Stomach (tissue), 8 donors: ENCODE measurements at regions not wholly inside any gene's neighbourhood (a gene's known extent, or its start where the extent isn't known, plus 50 kb on each side); places are given as distances from the start of the nearest gene placed in this dataset.

Experiments
- DNase-seq, 2 donors: peaks; one replicate each; pipeline versions ENCODE4 v3.0.0 to v3.0.0-alpha.2; 2013 to 2019
- H3K27ac ChIP-seq, 5 donors: fragments of 200-600 bp in 4 of 5; sonication (generic) in 4 of 5; one replicate each; pipeline ENCODE4 v1.5.1; 2013 to 2019; ENCODE audit warnings: mild to moderate bottlenecking in 1 of 5, moderate library complexity in 1 of 5
- H3K27me3 ChIP-seq, 3 donors: fragments of 200-600 bp; sonication (generic); one replicate each; pipeline ENCODE4 v1.5.1; 2017 to 2019; ENCODE audit warnings: mixed run types in 1 of 3
- H3K36me3 ChIP-seq, 4 donors: fragments of 200-600 bp; sonication (generic); 1 replicate in 3 of 4; 2 replicates in 1 of 4; pipeline ENCODE4 v1.5.1; 2016 to 2019
- H3K4me1 ChIP-seq, 4 donors: fragments of 200-600 bp; sonication (generic); one replicate each; pipeline ENCODE4 v1.5.1; 2016 to 2019
- H3K4me3 ChIP-seq, 4 donors: fragments of 200-600 bp; sonication (generic) in 3 of 4; one replicate each; pipeline ENCODE4 v1.5.1; 2016 to 2019; ENCODE audit warnings: mild to moderate bottlenecking in 1 of 4
- H3K9me3 ChIP-seq, 4 donors: fragments of 200-600 bp; sonication (generic); one replicate each; pipeline ENCODE4 v1.5.1; 2016 to 2019
- EP300 ChIP-seq: sonication (generic); formaldehyde crosslinking; IDR thresholded peaks from one replicate; pipeline ENCODE4 v1.6.1; 2017; ENCODE audit warnings: antibody characterized with exemption
- POLR2A ChIP-seq, 4 donors: fragments of 450-650 bp; IDR thresholded peaks; one replicate each; pipeline ENCODE4 v1.6.1; 2016; ENCODE audit warnings: antibody characterized with exemption in 4 of 4, control low read depth in 2 of 4, mild to moderate bottlenecking in 1 of 4, moderate library complexity in 1 of 4
- POLR2AphosphoS5 ChIP-seq, 3 donors: sonication (generic); formaldehyde crosslinking; IDR thresholded peaks; one replicate each; pipeline ENCODE4 v1.6.1; 2016; ENCODE audit warnings: antibody characterized with exemption in 3 of 3
- WGBS, 5 donors: extraction: QIAGEN DNeasy Blood & Tissue Kit in 3 of 5; methylation state at CpG; one replicate each; pipeline versions ENCODE4 v1.1.5 to v1.1.7; 2013 to 2018; 5-methylcytosine and 5-hydroxymethylcytosine counted together
- intact Hi-C: fragments of 100-400 bp; cut with DNase I; formaldehyde crosslinking; loops from one replicate; pipeline ENCODE4 v1.15.1; 2023; ENCODE audit warnings: low total_unique reads
- TF ChIP-seq, protein P1 (sequence below), 7 experiments: fragments of 450-650 bp in 4 of 7; fragments of 200-600 bp in 3 of 7; sonication (generic) in 3 of 7; IDR thresholded peaks; one replicate each; pipeline ENCODE4 v1.5.1; 2016 to 2019; ENCODE audit warnings: antibody characterized with exemption in 7 of 7, control low read depth in 2 of 7, mild to moderate bottlenecking in 1 of 7
- donor health status: healthy with polysubstance abuse.
- donor health status: Bipolar disorder and iron deficiency.
- donor health status: healthy.

GRCh38 chr1:87213135-87213515 lies 115.6 kb upstream of the LMO4 start:
- Histone ChIP-seq H3K27me3 (no peaks in the 10 kb centered on the region), H3K27ac (no peak overlapping the region), H3K9me3 (peaks cover 0 to 17% (median 12%) of the 10 kb centered on the region in 4 donors), H3K4me3 (no peak overlapping the region), H3K36me3 (no peaks in the 10 kb centered on the region), H3K4me1 (no peaks in the 10 kb centered on the region)
- intact Hi-C loops = no loop called here
- 88 to 95% (median 93%) methylated on average over 10 of the region's 10 CpGs for WGBS, 5 donors
- TF ChIP-seq POLR2A (IDR thresholded peaks at IDR 0.05) (no peak), POLR2AphosphoS5 (IDR thresholded peaks at IDR 0.05) (no peak), EP300 (no peak)
- TF ChIP-seq, protein P1, sequence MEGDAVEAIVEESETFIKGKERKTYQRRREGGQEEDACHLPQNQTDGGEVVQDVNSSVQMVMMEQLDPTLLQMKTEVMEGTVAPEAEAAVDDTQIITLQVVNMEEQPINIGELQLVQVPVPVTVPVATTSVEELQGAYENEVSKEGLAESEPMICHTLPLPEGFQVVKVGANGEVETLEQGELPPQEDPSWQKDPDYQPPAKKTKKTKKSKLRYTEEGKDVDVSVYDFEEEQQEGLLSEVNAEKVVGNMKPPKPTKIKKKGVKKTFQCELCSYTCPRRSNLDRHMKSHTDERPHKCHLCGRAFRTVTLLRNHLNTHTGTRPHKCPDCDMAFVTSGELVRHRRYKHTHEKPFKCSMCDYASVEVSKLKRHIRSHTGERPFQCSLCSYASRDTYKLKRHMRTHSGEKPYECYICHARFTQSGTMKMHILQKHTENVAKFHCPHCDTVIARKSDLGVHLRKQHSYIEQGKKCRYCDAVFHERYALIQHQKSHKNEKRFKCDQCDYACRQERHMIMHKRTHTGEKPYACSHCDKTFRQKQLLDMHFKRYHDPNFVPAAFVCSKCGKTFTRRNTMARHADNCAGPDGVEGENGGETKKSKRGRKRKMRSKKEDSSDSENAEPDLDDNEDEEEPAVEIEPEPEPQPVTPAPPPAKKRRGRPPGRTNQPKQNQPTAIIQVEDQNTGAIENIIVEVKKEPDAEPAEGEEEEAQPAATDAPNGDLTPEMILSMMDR (IDR thresholded peaks at IDR 0.05) = no peak
- DNase-seq = no peak

- Histone ChIP-seq H3K27me3 (no peaks in the 10 kb centered on the region), H3K36me3 (no peaks in the 10 kb centered on the region), H3K9me3 (peaks cover 0 to 17% (median 12%) of the 10 kb centered on the region in 4 donors), H3K4me1 (no peaks in the 10 kb centered on the region), H3K4me3 (no peak overlapping the region), H3K27ac (no peak overlapping the region)
- intact Hi-C loops = no loop called here
- no peak for DNase-seq
- WGBS, 5 donors = 91 to 100% (median 98%) methylated on average over 1 of the region's 1 CpG
- TF ChIP-seq, protein P1 (IDR thresholded peaks at IDR 0.05) = no peak
- TF ChIP-seq POLR2AphosphoS5 (IDR thresholded peaks at IDR 0.05) (no peak), POLR2A (IDR thresholded peaks at IDR 0.05) (no peak), EP300 (no peak)
Measured at GRCh38 chr1:87215592-87215991, 113.1 kb upstream of the LMO4 start.

DNA sequence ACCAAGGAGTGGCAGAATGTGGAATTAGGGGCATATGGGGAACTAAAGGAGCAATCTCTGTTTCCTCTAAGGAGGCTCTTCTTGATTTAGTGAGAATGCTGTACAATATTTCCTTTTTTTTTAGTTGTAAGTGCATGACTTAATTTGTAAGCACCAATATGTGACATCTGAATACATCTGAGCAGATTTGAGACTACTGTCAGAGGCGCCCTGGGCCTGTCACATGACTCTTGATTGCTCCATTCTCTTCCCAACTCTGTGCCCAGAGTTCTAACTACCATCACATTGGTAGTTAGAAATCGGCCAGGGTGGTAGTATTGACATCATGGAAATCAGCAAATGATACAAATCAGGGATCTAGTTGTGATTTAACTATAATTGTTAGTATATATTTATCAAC lies 110.1 kb upstream of the LMO4 start:
- Histone ChIP-seq H3K27ac (no peak overlapping the region), H3K27me3 (no peaks in the 10 kb centered on the region), H3K4me3 (no peak overlapping the region), H3K4me1 (no peaks in the 10 kb centered on the region), H3K36me3 (no peaks in the 10 kb centered on the region), H3K9me3 (peaks cover 0 to 17% (median 12%) of the 10 kb centered on the region in 4 donors)
- intact Hi-C loops = no loop called here
- DNase-seq = no peak
- WGBS, 5 donors = 55 to 79% (median 74%) methylated on average over 2 of the region's 2 CpGs
- TF ChIP-seq POLR2AphosphoS5 (IDR thresholded peaks at IDR 0.05) (no peak), POLR2A (IDR thresholded peaks at IDR 0.05) (no peak), EP300 (no peak)
- TF ChIP-seq, protein P1 (IDR thresholded peaks at IDR 0.05) = no peak

DNA sequence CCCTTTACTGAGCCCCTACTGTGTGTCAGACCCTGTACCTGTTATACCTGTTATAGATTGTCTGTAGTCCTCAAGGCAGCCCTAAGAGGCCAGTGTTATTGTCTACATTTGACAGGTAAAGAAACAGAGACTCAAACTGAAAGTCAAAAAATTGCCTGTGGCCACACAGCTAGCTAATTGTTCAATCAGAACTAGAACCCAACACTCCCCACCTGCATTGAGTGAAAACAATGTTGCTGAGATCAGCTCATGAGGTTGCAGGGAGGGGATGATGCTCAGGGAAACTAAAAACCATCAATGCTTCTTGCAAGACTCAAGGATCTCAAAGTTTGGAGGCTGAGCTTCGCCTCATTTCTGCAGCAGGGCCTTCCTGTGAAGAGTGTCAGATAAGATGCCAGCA lies 109.5 kb upstream of the LMO4 start:
- Histone ChIP-seq H3K9me3 (peaks cover 0 to 17% (median 12%) of the 10 kb centered on the region in 4 donors), H3K27me3 (no peaks in the 10 kb centered on the region), H3K36me3 (no peaks in the 10 kb centered on the region), H3K4me1 (no peaks in the 10 kb centered on the region), H3K4me3 (no peak overlapping the region), H3K27ac (no peak overlapping the region)
- TF ChIP-seq EP300 = no peak
- TF ChIP-seq POLR2A (IDR thresholded peaks at IDR 0.05) = no peak
- no peak for TF ChIP-seq POLR2AphosphoS5 (IDR thresholded peaks at IDR 0.05)
- no peak for DNase-seq
- intact Hi-C loops = no loop called here
- WGBS, 5 donors = 61 to 92% (median 64%) methylated on average over 1 of the region's 1 CpG

- Histone ChIP-seq H3K9me3 (peaks cover 0 to 17% (median 12%) of the 10 kb centered on the region in 4 donors), H3K27me3 (no peaks in the 10 kb centered on the region), H3K27ac (no peak overlapping the region), H3K4me1 (no peaks in the 10 kb centered on the region), H3K36me3 (no peaks in the 10 kb centered on the region), H3K4me3 (no peak overlapping the region)
- 58 to 76% (median 61%) methylated on average over 4 of the region's 4 CpGs for WGBS, 5 donors
- no peak for DNase-seq
- intact Hi-C loops = no loop called here
- no peak for TF ChIP-seq POLR2AphosphoS5 (IDR thresholded peaks at IDR 0.05)
- TF ChIP-seq POLR2A (IDR thresholded peaks at IDR 0.05) = no peak
- TF ChIP-seq, protein P1 (IDR thresholded peaks at IDR 0.05) = no peak
- TF ChIP-seq EP300 = no peak
Measured at GRCh38 chr1:87219626-87220025, 109.1 kb upstream of the LMO4 start.
